Ishikawa (cell line): ENCODE measurements at regions not wholly inside any gene's neighbourhood (a gene's known extent, or its start where the extent isn't known, plus 50 kb on each side); places are given as distances from the start of the nearest gene placed in this dataset.

Experiments
- CEBPB ChIP-seq: IDR thresholded peaks from 2 replicates; pipeline ENCODE4 v1.6.1; 2012
- CREB1 ChIP-seq: IDR thresholded peaks from 2 replicates; pipeline ENCODE4 v1.6.1; 2012; ENCODE audit warnings: low read depth
- EGR1 ChIP-seq: IDR thresholded peaks from 2 replicates; pipeline ENCODE4 v1.6.1; 2012
- EP300 ChIP-seq: IDR thresholded peaks from 2 replicates; pipeline ENCODE4 v1.6.1; 2012; ENCODE audit warnings: borderline replicate concordance
- FOXM1 ChIP-seq: IDR thresholded peaks from 2 replicates; pipeline ENCODE4 v1.6.1; 2012; ENCODE audit warnings: low read depth, borderline replicate concordance
- NFIC ChIP-seq: IDR thresholded peaks from 2 replicates; pipeline ENCODE4 v1.6.1; 2012
- RAD21 ChIP-seq: IDR thresholded peaks from 2 replicates; pipeline ENCODE4 v1.6.1; 2012; ENCODE audit warnings: low read depth
- TAF1 ChIP-seq: IDR thresholded peaks from 2 replicates; pipeline ENCODE4 v1.6.1; 2012; ENCODE audit warnings: low read depth, mild to moderate bottlenecking
- TCF12 ChIP-seq: IDR thresholded peaks from 2 replicates; pipeline ENCODE4 v1.6.1; 2012; ENCODE audit warnings: low read depth
- TEAD4 ChIP-seq: IDR thresholded peaks from 2 replicates; pipeline ENCODE4 v1.6.1; 2012
- YY1 ChIP-seq: IDR thresholded peaks from 2 replicates; pipeline ENCODE4 v1.6.1; 2012; ENCODE audit warnings: low read depth
- ZBTB7A ChIP-seq: IDR thresholded peaks from 2 replicates; pipeline ENCODE4 v1.6.1; 2012; ENCODE audit warnings: low read depth
- TF ChIP-seq, protein P1 (sequence below): IDR thresholded peaks from 2 replicates; pipeline ENCODE4 v1.6.1; 2012; ENCODE audit warnings: low read depth, mild to moderate bottlenecking
- TF ChIP-seq, protein P2 (sequence below): IDR thresholded peaks from 2 replicates; pipeline ENCODE4 v1.6.1; 2012
- TF ChIP-seq, protein P3 (sequence below): IDR thresholded peaks from 2 replicates; pipeline ENCODE4 v1.6.1; 2012

DNA sequence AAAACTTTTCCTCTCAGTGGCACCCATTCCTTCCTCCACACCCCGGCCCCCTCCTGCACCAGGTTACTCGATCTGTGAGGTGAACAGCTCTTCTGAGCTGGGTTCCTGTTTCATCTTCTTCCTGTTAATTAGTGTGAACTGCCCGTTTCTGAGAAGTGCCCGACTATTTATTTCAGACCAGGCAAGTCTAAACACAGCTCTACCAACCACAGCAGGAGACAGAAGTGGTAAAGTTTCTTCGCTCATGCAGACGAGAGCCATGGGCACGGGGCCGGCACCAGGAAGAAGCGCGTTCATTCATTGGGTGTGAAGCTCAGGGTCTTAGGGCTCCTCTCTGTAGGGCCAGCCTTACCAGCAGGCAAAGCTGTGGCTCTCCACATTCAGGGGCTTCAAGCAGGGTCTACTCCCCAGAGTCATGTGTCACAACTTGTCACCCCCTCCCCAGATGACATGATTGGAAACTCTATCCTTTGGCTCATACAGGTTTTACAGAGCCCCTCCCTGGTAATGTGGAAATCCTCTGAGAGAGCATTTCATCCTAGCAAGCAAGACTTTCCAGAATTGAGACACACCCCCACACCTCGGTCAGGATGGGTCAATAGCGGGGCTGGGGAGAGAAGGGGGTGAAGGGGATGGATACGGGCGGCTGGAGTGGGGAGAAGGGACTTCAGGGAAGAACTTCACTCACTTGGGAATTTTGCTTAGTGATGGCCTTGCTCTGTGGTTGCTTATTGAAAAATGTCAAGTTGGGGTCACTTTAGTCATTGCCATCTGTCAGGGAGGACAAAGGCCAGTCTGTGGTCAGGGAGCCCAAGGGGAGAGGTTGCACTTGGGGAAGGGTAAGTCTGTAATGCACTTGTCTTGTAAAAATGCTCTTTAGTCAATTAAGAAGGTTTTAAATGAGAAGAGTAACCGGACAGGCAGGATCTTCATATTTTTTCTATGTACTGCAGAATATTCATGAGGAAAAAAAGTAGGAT lies 121.6 kb upstream of the TRIM2 start:
- TF ChIP-seq ZBTB7A, result no peak
- no peak for TF ChIP-seq TCF12
- TF ChIP-seq NFIC, result no peak
- TF ChIP-seq TAF1, result no peak
- TF ChIP-seq TEAD4, result no peak
- TF ChIP-seq CEBPB, result no peak

DNA sequence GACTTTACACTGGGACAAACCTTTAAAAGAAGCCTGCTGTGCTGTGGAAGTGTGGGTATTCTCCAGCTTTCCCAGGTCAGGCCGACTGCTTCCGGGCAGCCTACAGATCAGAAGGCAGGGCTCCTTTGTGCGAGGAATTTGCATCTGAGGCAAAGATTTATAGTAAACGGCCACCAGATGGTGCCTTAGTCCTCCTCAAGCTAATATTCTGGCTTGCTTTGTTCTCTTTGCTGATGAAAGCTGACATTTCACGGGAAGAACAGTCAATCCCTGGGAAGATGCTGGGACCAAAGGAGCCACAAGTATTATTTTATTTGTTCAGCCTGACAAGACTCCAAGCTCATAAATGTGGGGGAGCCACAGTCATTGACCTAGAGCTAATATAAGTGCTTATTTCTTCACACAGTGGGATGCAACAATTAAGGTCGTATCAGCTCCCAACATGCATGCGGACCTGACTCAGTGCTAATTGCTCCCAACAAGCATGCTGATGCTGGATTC lies 120.7 kb upstream of the TRIM2 start:
- no peak for TF ChIP-seq ZBTB7A
- TF ChIP-seq, protein P1, sequence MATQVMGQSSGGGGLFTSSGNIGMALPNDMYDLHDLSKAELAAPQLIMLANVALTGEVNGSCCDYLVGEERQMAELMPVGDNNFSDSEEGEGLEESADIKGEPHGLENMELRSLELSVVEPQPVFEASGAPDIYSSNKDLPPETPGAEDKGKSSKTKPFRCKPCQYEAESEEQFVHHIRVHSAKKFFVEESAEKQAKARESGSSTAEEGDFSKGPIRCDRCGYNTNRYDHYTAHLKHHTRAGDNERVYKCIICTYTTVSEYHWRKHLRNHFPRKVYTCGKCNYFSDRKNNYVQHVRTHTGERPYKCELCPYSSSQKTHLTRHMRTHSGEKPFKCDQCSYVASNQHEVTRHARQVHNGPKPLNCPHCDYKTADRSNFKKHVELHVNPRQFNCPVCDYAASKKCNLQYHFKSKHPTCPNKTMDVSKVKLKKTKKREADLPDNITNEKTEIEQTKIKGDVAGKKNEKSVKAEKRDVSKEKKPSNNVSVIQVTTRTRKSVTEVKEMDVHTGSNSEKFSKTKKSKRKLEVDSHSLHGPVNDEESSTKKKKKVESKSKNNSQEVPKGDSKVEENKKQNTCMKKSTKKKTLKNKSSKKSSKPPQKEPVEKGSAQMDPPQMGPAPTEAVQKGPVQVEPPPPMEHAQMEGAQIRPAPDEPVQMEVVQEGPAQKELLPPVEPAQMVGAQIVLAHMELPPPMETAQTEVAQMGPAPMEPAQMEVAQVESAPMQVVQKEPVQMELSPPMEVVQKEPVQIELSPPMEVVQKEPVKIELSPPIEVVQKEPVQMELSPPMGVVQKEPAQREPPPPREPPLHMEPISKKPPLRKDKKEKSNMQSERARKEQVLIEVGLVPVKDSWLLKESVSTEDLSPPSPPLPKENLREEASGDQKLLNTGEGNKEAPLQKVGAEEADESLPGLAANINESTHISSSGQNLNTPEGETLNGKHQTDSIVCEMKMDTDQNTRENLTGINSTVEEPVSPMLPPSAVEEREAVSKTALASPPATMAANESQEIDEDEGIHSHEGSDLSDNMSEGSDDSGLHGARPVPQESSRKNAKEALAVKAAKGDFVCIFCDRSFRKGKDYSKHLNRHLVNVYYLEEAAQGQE, result no peak
- TF ChIP-seq, protein P2, sequence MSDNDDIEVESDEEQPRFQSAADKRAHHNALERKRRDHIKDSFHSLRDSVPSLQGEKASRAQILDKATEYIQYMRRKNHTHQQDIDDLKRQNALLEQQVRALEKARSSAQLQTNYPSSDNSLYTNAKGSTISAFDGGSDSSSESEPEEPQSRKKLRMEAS, result no peak
- no peak for TF ChIP-seq CREB1
- TF ChIP-seq TCF12, result no peak
- no peak for TF ChIP-seq YY1
- 0 out of 2 replicates have a peak, but pooled peaks have one; percentile 49 for TF ChIP-seq TEAD4
- no peak for TF ChIP-seq EP300
- TF ChIP-seq RAD21, result peak; percentile 93

DNA sequence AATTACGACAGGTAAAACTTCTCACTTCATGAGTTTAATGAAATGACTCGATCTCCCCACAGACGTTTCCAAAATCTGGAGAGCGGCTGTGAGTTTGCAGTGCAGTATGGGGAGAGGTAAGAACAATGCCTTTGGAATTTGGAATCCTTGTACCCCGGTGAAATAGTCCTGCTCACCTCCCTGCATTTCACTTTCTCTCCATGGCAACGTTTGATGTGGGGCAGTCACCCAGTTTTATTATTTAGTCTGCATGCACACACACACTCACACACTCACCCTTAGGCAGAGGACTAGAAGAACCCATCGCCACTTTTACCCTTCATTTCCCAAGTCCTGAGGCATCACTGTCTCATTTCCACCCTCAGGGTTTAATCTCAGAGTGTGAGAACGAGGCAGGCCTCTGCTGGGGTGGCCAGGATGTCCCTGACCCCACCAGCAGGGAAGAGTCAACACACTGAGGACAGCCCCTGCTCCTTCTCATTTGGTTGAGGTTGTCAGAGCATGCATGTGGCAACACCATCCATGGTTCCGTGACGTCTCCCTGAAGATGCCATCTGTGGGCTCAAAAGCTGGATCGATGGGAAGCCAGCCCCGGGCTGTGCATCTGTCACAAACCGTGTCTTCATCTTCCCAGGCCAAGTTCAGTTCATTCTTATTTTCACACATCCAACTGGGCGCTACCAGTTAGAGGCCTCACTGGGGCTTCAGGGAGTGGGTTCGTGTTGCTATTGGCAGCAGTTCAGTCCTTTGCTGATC lies 119.8 kb upstream of the TRIM2 start:
- TF ChIP-seq RAD21, result no peak
- no peak for TF ChIP-seq TCF12
- TF ChIP-seq TEAD4, result no peak
- TF ChIP-seq, protein P3, sequence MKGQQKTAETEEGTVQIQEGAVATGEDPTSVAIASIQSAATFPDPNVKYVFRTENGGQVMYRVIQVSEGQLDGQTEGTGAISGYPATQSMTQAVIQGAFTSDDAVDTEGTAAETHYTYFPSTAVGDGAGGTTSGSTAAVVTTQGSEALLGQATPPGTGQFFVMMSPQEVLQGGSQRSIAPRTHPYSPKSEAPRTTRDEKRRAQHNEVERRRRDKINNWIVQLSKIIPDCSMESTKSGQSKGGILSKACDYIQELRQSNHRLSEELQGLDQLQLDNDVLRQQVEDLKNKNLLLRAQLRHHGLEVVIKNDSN, result no peak
- TF ChIP-seq EP300, result no peak

DNA sequence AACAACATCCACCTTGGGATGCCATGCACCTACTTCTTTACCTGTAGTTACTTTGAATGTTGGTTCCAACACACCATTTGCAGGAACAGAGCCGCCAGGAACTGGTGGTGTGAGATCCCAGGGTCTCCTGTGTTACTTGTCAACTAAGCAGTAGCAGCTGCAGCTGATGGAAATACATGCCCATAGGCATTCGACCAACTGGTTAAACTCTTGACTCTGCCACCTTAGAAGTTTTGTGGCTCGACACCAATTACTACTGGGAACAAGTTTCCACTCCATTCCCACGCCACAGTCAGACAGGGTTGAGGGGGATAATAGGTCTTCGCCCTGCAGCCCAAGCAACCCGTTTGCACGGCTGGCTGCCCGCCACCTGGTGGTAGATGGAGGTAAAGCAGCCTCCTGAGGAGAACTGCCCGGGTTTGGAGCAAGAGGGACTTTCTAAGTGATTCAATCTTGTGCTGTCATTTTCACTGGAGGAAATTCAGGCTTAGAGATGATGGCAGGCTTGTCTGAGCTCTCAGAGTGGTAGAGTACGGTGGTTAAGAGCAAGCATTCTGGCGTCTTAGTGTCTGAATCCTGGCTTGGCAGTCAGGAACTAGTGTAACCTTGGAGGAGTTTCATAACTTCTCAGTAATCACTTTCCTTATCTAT lies 119.1 kb upstream of the TRIM2 start:
- peak; percentile 73 for TF ChIP-seq RAD21
- TF ChIP-seq CREB1, result no peak

DNA sequence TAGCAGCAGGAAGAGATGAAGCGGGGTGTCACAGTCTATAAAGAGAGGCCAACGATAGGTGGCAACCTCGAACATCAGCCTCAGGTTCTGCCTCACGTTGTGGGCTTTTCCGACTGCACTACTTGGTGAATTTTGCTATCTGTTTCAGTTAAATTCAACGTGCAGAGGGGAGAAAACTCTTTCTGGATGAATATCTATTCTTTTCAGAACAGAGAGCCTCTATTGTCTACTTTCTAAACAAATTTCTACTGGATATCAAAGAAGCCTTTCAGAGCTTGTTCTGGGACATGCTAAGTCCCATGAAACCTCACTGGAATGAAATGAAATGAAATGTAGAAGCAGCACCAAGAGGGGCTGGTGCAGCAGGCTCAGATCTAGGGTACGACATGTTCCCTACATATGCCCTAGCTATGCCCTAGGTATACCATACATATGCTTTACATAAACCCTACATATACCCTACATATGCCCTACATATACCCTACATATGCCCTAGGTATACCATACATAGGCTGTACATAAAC lies 116.5 kb upstream of the TRIM2 start:
- TF ChIP-seq EP300 (no peak), NFIC (no peak), FOXM1 (no peak), EGR1 (no peak), ZBTB7A (no peak), TEAD4 (no peak), RAD21 (no peak)
- TF ChIP-seq, protein P1, result no peak
- TF ChIP-seq, protein P2, result no peak
- TF ChIP-seq, protein P3, result no peak
